HFFc6 (cell line): ENCODE measurements at regions not wholly inside any gene's neighbourhood (a gene's known extent, or its start where the extent isn't known, plus 50 kb on each side); places are given as distances from the start of the nearest gene placed in this dataset.

Source experiments
- DNase-seq: peaks from one replicate; pipeline ENCODE4 v3.0.0-alpha.2; 2018
- H3K27ac Mint-ChIP-seq: 2 replicates; pipeline ENCODE4 v1.8.0; 2020; ENCODE audit warnings: mild to moderate bottlenecking, mixed read lengths
- H3K27me3 Mint-ChIP-seq: 2 replicates; pipeline ENCODE4 v1.8.0; 2021; ENCODE audit warnings: mild to moderate bottlenecking, moderate library complexity, mixed read lengths; ENCODE audit not compliant: insufficient read depth
- H3K36me3 Mint-ChIP-seq: 2 replicates; pipeline ENCODE4 v1.8.0; 2021; ENCODE audit warnings: low read depth, mixed read lengths
- H3K4me1 Mint-ChIP-seq: 2 replicates; pipeline ENCODE4 v1.8.0; 2020; ENCODE audit warnings: low read depth, mixed read lengths
- H3K4me3 Mint-ChIP-seq: 2 replicates; pipeline ENCODE4 v1.8.0; 2020; ENCODE audit warnings: mild to moderate bottlenecking, moderate library complexity, mixed read lengths
- H3K9me3 Mint-ChIP-seq: 2 replicates; pipeline ENCODE4 v1.8.0; 2020; ENCODE audit warnings: mild to moderate bottlenecking, mixed read lengths
- CTCF ChIP-seq: fragments of 200-600 bp; sonication (generic); IDR thresholded peaks from 2 replicates; pipeline ENCODE4 v1.5.0; 2021; ENCODE audit warnings: antibody characterized with exemption, mild to moderate bottlenecking

DNA sequence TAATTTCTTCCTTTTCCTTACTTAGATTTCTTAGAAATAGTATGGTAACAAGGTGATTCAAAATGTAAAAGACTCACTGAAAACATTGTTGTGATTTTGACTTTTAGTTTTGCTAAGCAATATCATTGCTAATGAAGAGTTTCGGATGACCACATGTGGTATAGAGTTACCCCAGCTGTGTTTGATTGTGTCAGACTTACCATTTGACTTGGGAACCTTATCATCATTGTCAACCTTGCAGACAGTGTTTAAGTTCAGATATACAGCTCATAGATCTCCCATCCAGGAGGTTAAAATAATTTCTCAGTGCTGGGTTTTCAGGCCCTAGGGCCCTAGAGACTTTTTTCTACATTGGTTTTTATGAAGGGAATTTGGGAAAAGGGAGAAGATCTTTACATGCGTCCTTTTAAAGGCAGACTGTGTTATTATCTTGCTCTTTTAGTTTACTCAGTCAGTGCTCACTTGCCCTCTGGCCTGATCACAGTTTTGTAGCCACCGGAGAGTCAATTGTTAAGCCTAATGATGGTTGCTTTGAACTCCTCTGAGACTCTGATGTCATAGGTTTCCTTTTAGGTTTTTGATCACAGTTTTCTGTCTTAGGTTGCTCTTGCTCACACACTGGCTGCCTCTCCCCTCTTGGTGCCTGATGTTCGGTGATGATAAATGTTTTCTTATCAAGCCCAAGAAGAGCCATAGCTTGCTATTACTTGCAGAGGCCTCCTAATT lies 133.5 kb upstream of the ZPLD1 start:
- Mint-ChIP-seq H3K36me3 (no peaks in the 10 kb centered on the region), H3K27me3 (peaks cover 2% of the 10 kb centered on the region), H3K27ac (no peak overlapping the region), H3K9me3 (no peaks in the 10 kb centered on the region), H3K4me1 (no peaks in the 10 kb centered on the region), H3K4me3 (no peak overlapping the region)
- DNase-seq = no peak
- no peak for TF ChIP-seq CTCF

GRCh38 chr3:102302020-102302419 lies 132.8 kb upstream of the ZPLD1 start:
- H3K4me1 Mint-ChIP-seq = no peaks in the 10 kb centered on the region
- H3K27me3 Mint-ChIP-seq = peaks cover 4% of the 10 kb centered on the region
- DNase-seq = no peak
- H3K27ac Mint-ChIP-seq = no peak overlapping the region
- no peaks in the 10 kb centered on the region for H3K9me3 Mint-ChIP-seq
- no peaks in the 10 kb centered on the region for H3K36me3 Mint-ChIP-seq
- TF ChIP-seq CTCF = no peak
- H3K4me3 Mint-ChIP-seq = no peak overlapping the region

DNA sequence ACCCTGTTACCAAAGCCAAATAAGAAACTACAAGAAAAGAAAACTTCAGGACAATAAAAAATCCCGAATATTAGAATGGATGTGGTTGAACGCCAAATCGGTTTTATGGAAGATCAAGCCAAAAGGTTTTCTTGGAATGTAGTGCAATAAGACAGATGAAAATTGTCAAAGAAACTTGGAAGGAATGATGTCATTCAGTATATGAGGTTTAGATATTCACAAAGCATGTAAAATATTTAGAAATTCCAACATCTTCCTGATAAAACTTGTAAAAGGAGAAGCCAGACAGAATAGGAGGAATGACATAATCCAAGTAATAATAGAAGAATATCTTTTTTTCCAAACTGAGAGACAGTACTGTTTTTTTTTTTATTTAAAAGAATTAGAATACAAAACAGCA lies 130.3 kb upstream of the ZPLD1 start:
- DNase-seq = no peak
- Mint-ChIP-seq H3K4me3 (no peak overlapping the region), H3K27ac (no peak overlapping the region), H3K4me1 (no peaks in the 10 kb centered on the region), H3K27me3 (peaks cover 6% of the 10 kb centered on the region), H3K9me3 (no peaks in the 10 kb centered on the region), H3K36me3 (no peaks in the 10 kb centered on the region)
- no peak for TF ChIP-seq CTCF

DNA sequence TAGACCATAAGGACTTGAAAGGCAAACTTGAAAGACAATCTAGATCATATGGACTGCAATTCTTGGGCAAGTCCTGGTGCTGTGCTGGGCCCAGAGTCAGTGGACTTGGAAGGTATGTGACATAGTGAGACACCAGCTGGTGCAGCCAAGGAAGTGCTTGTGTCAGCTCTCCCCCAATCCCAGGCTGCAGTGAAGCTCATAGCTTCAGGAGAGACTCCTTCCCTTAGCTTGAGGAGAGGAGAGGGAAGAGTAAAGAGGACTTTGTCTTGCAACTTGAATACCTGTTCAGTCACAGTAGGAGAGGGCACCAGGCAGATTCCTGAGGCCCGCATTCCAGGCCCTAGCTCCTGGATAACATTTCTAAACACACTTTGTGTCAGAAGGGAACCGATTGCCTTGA lies 127.4 kb upstream of the ZPLD1 start:
- TF ChIP-seq CTCF = no peak
- Mint-ChIP-seq H3K9me3 (no peaks in the 10 kb centered on the region), H3K27ac (no peak overlapping the region), H3K4me3 (no peak overlapping the region), H3K27me3 (peaks cover 6% of the 10 kb centered on the region), H3K36me3 (no peaks in the 10 kb centered on the region), H3K4me1 (no peaks in the 10 kb centered on the region)
- DNase-seq = no peak

GRCh38 chr3:102329066-102329465 lies 105.7 kb upstream of the ZPLD1 start:
- TF ChIP-seq CTCF = no peak
- no peaks in the 10 kb centered on the region for H3K36me3 Mint-ChIP-seq
- H3K4me1 Mint-ChIP-seq = no peaks in the 10 kb centered on the region
- H3K4me3 Mint-ChIP-seq = no peak overlapping the region
- DNase-seq = no peak
- no peaks in the 10 kb centered on the region for H3K9me3 Mint-ChIP-seq
- no peak overlapping the region for H3K27ac Mint-ChIP-seq
- no peaks in the 10 kb centered on the region for H3K27me3 Mint-ChIP-seq
